ENCODE measurements at regions not wholly inside any gene's neighbourhood (a gene's known extent, or its start where the extent isn't known, plus 50 kb on each side); places are given as distances from the start of the nearest gene placed in this dataset.

GRCh38 chrX:43525901-43526610, 130.0 kb upstream of the MAOA start:
- TF ChIP-seq CTCF (conservative IDR thresholded peaks at IDR 0.05) = no peak
- no peak for TF ChIP-seq ZFX (IDR thresholded peaks at IDR 0.05)
